Breast epithelium (tissue), 4 donors: ENCODE measurements at regions not wholly inside any gene's neighbourhood (a gene's known extent, or its start where the extent isn't known, plus 50 kb on each side); places are given as distances from the start of the nearest gene placed in this dataset.

Source experiments
- DNase-seq, 2 donors: peaks; one replicate each; pipeline ENCODE4 v3.0.0-alpha.2; 2019; ENCODE audit warnings: low spot score in 2 of 2
- H3K27ac ChIP-seq, 2 donors: fragments of 200-600 bp; sonication (generic) in 1 of 2; one replicate each; pipeline ENCODE4 v1.5.1; 2016 to 2019; ENCODE audit warnings: mild to moderate bottlenecking in 1 of 2
- H3K27me3 ChIP-seq, 2 donors: fragments of 200-600 bp; sonication (generic) in 1 of 2; one replicate each; pipeline versions ENCODE4 v1.5.1 to v1.6.0; 2017 to 2019; ENCODE audit warnings: control low read depth in 1 of 2, mild to moderate bottlenecking in 1 of 2
- H3K36me3 ChIP-seq: fragments of 200-600 bp; one replicate; pipeline ENCODE4 v1.5.1; 2019
- H3K4me1 ChIP-seq, 2 donors: fragments of 200-600 bp; sonication (generic); one replicate each; pipeline ENCODE4 v1.5.1; 2016 to 2019; ENCODE audit warnings: control low read depth in 1 of 2
- H3K4me3 ChIP-seq, 3 donors: fragments of 200-600 bp; sonication (generic); 1 replicate in 2 of 3; 2 replicates in 1 of 3; pipeline ENCODE4 v1.5.1; 2016 to 2019; ENCODE audit warnings: mild to moderate bottlenecking in 3 of 3, moderate library complexity in 2 of 3
- H3K9me3 ChIP-seq, 2 donors: fragments of 200-600 bp; sonication (generic) in 1 of 2; one replicate each; pipeline ENCODE4 v1.5.1; 2016 to 2019; ENCODE audit warnings: control low read depth in 1 of 2
- POLR2A ChIP-seq: fragments of 450-650 bp; IDR thresholded peaks from one replicate; pipeline ENCODE4 v1.6.1; 2016; ENCODE audit warnings: antibody characterized with exemption, mild to moderate bottlenecking, moderate library complexity
- POLR2AphosphoS5 ChIP-seq, 3 donors: sonication (generic); formaldehyde crosslinking; IDR thresholded peaks; one replicate each; pipeline ENCODE4 v1.6.1; 2017; ENCODE audit warnings: antibody characterized with exemption in 3 of 3
- intact Hi-C: fragments of 100-400 bp; cut with DNase I; formaldehyde crosslinking; loops from one replicate; pipeline ENCODE4 v1.15.1; 2023; ENCODE audit warnings: low total_unique reads
- TF ChIP-seq, protein P1 (sequence below), 3 donors: fragments of 450-650 bp; IDR thresholded peaks; one replicate each; pipeline ENCODE4 v1.5.1; 2016 to 2017; ENCODE audit warnings: antibody characterized with exemption in 3 of 3, mild to moderate bottlenecking in 3 of 3, moderate library complexity in 3 of 3

DNA sequence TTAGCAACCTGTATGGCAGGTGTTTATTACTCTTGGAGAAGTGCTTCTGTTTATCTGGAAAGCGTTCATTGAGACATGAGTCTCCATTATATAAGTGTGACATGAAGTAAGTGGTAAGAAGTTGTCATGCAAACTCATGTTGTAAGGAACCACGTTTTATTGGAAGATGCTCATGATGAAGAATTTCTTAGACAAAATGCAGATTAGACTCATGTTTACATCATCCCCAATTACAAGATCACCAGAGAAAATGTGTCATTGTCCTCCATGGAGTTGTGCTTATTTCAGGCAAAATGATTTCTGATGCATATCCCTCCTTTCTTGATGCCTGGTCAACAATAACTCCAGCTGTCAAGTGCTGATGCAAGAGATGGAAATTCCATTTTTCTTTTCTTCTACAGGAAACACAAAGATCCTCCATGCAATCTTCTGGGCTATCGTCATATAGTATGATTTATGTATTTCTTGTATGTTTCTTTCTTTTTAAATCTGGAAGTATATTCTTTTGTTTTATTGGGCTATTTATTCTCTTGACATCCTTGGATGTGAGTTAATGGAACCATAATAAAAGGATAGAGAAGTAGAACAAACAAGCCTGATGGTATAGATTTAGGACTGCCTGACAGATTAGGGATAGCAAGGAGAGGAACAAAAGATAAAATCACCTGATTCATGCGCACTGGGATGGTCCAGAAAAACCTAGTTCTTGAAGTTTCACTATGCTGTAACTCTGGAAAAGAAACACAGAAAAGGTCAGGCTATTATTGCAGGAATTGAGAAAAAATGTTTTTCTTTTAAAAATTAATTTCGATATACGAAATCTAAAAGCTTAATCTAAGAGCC lies 50.7 kb upstream of the DIAPH3 start:
- no peak for DNase-seq
- Histone ChIP-seq H3K27me3 (no peaks in the 10 kb centered on the region), H3K4me1 (no peaks in the 10 kb centered on the region), H3K36me3 (no peaks in the 10 kb centered on the region), H3K9me3 (no peaks in the 10 kb centered on the region), H3K27ac (no peak overlapping the region), H3K4me3 (no peak overlapping the region)
- TF ChIP-seq POLR2AphosphoS5 (IDR thresholded peaks at IDR 0.05) (no peak), POLR2A (no peak)
- TF ChIP-seq, protein P1, sequence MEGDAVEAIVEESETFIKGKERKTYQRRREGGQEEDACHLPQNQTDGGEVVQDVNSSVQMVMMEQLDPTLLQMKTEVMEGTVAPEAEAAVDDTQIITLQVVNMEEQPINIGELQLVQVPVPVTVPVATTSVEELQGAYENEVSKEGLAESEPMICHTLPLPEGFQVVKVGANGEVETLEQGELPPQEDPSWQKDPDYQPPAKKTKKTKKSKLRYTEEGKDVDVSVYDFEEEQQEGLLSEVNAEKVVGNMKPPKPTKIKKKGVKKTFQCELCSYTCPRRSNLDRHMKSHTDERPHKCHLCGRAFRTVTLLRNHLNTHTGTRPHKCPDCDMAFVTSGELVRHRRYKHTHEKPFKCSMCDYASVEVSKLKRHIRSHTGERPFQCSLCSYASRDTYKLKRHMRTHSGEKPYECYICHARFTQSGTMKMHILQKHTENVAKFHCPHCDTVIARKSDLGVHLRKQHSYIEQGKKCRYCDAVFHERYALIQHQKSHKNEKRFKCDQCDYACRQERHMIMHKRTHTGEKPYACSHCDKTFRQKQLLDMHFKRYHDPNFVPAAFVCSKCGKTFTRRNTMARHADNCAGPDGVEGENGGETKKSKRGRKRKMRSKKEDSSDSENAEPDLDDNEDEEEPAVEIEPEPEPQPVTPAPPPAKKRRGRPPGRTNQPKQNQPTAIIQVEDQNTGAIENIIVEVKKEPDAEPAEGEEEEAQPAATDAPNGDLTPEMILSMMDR (IDR thresholded peaks at IDR 0.05) = no peak
- intact Hi-C loops = no loop called here

GRCh38 chr13:60220072-60220471 lies 56.3 kb upstream of the DIAPH3 start:
- intact Hi-C loops = no loop called here
- H3K4me1 ChIP-seq = no peaks in the 10 kb centered on the region

DNA sequence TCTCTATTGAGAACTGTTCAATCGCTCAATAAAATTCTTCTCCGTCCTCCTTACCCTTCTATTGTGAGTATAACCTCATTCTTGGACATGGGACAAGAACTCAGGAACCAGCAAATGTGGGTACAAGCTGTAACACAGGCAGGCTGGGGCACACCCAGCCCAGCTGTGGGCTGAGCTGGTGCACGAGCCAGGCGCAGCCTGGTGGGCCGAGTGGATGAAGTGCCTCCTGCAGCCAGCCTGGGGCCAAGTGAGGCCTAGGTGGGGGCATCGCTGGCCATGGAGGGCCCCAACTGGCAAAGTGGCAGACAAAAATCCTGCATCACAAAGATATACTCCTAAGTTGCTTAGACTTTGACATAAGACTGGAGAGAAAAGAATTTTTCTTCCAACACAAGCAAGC lies 57.9 kb upstream of the DIAPH3 start:
- TF ChIP-seq POLR2A = no peak
- TF ChIP-seq POLR2AphosphoS5 (IDR thresholded peaks at IDR 0.05) = no peak
- TF ChIP-seq, protein P1 (IDR thresholded peaks at IDR 0.05) = no peak
- H3K36me3 ChIP-seq = no peaks in the 10 kb centered on the region
- intact Hi-C loops = no loop called here
- no peak overlapping the region for H3K4me3 ChIP-seq
- H3K27ac ChIP-seq = no peak overlapping the region
- no peaks in the 10 kb centered on the region for H3K4me1 ChIP-seq
- DNase-seq = no peak
- no peaks in the 10 kb centered on the region for H3K9me3 ChIP-seq
- H3K27me3 ChIP-seq = no peaks in the 10 kb centered on the region

More at GRCh38 chr13:60220072-60220471, 56.3 kb upstream of the DIAPH3 start:
- H3K27ac ChIP-seq = no peak overlapping the region
- H3K9me3 ChIP-seq = no peaks in the 10 kb centered on the region
- TF ChIP-seq POLR2AphosphoS5 (IDR thresholded peaks at IDR 0.05) (no peak), POLR2A (no peak)
- TF ChIP-seq, protein P1 (IDR thresholded peaks at IDR 0.05) = no peak
- no peak for DNase-seq
- H3K36me3 ChIP-seq = no peaks in the 10 kb centered on the region
- H3K27me3 ChIP-seq = no peaks in the 10 kb centered on the region
- H3K4me3 ChIP-seq = no peak overlapping the region

DNA sequence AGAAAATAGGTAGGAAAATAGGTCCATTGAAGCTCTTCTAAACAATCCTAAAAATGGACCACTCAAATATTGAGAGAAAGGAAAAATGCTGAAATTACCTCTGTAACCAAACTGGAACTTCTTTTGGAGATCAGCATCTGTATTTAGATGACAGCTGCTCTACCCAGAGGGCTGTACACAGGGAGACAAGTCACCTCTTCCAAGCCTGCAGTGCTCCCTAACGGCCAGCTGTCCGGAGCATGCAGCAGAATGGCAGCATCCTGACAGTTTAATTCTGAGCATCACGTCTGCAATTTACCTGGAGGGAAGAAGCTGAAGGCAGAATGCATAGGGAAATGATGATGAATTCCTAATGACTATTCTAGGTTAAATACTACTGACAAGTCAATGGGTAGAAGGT lies 62.8 kb upstream of the DIAPH3 start:
- TF ChIP-seq POLR2AphosphoS5 (IDR thresholded peaks at IDR 0.05) (no peak), POLR2A (no peak)
- TF ChIP-seq, protein P1 (IDR thresholded peaks at IDR 0.05) = no peak
- no peaks in the 10 kb centered on the region for H3K36me3 ChIP-seq
- H3K27me3 ChIP-seq = no peaks in the 10 kb centered on the region
- H3K27ac ChIP-seq = no peak overlapping the region
- DNase-seq = no peak
- no peaks in the 10 kb centered on the region for H3K9me3 ChIP-seq
- no peaks in the 10 kb centered on the region for H3K4me1 ChIP-seq
- H3K4me3 ChIP-seq = no peak overlapping the region
- intact Hi-C loops = no loop called here

GRCh38 chr13:60227158-60227557 lies 63.4 kb upstream of the DIAPH3 start:
- TF ChIP-seq, protein P1 (IDR thresholded peaks at IDR 0.05) = no peak
- TF ChIP-seq POLR2A (no peak), POLR2AphosphoS5 (IDR thresholded peaks at IDR 0.05) (no peak)
- Histone ChIP-seq H3K27ac (no peak overlapping the region), H3K27me3 (no peaks in the 10 kb centered on the region), H3K9me3 (no peaks in the 10 kb centered on the region), H3K4me3 (no peak overlapping the region), H3K36me3 (no peaks in the 10 kb centered on the region), H3K4me1 (no peaks in the 10 kb centered on the region)
- intact Hi-C loops = no loop called here
- no peak for DNase-seq
